GM12878 (cell line): ENCODE measurements at regions not wholly inside any gene's neighbourhood (a gene's known extent, or its start where the extent isn't known, plus 50 kb on each side); places are given as distances from the start of the nearest gene placed in this dataset.

Source experiments
- ASH2L ChIP-seq: fragments of 300-600, 200-600 bp; sonication (generic); IDR thresholded peaks from 2 replicates; pipeline ENCODE4 v1.6.1; 2017; ENCODE audit warnings: low read depth, mild to moderate bottlenecking, borderline replicate concordance
- CHD1 ChIP-seq: IDR thresholded peaks from 2 replicates; pipeline ENCODE4 v1.6.1; 2012; ENCODE audit warnings: low read depth, low read length, improper control_type of control experiment
- FOXM1 ChIP-seq: IDR thresholded peaks from 2 replicates; pipeline ENCODE4 v1.6.1; 2012; ENCODE audit warnings: low read depth, mild to moderate bottlenecking, inconsistent platforms, low read length, moderate library complexity
- LARP7 ChIP-seq: fragments of 450-650 bp; IDR thresholded peaks from 2 replicates; pipeline ENCODE4 v1.6.1; 2017; ENCODE audit warnings: mild to moderate bottlenecking
- NR2C2 ChIP-seq: IDR thresholded peaks from 2 replicates; pipeline ENCODE4 v1.6.1; 2011; ENCODE audit warnings: borderline replicate concordance, low read depth; ENCODE audit not compliant: control insufficient read depth, insufficient read length
- RB1 ChIP-seq: fragments of 450-650 bp; formaldehyde crosslinking; IDR thresholded peaks from 2 replicates; pipeline ENCODE4 v1.6.1; 2017; ENCODE audit warnings: mild to moderate bottlenecking, borderline replicate concordance
- YY1 ChIP-seq: IDR thresholded peaks from 2 replicates; pipeline ENCODE4 v1.6.1; 2011; ENCODE audit warnings: low read depth, mild to moderate bottlenecking, low read length
- TF ChIP-seq, protein P1 (sequence below): fragments of 450-650 bp; IDR thresholded peaks from 2 replicates; pipeline ENCODE4 v1.6.1; 2016; ENCODE audit warnings: mild to moderate bottlenecking, moderate library complexity, borderline replicate concordance
- TF ChIP-seq, protein P2 (sequence below): IDR thresholded peaks from 2 replicates; pipeline ENCODE4 v1.6.1; 2012; ENCODE audit warnings: low read length, inconsistent platforms

DNA sequence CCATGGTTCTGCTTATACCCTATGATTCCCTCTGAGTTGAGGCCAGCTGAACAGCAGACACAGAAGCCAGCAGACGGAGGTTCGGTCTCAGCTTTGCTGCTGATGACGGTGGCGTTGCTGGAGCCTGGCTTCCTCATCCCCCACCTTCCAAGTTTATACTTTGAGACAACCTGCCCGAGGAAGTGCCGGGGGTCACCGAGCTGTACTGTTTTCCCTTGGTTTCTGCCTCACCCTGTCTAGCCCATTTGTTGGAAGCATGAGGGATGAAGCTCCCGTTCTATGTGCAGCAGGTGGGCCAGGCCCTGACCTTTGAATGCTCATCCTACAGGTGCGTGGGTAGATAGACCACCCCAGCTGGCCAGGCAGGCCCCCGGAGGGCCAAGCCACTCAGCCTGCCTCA is 117.3 kb downstream of the MYCN start (continued):
- TF ChIP-seq, protein P1, sequence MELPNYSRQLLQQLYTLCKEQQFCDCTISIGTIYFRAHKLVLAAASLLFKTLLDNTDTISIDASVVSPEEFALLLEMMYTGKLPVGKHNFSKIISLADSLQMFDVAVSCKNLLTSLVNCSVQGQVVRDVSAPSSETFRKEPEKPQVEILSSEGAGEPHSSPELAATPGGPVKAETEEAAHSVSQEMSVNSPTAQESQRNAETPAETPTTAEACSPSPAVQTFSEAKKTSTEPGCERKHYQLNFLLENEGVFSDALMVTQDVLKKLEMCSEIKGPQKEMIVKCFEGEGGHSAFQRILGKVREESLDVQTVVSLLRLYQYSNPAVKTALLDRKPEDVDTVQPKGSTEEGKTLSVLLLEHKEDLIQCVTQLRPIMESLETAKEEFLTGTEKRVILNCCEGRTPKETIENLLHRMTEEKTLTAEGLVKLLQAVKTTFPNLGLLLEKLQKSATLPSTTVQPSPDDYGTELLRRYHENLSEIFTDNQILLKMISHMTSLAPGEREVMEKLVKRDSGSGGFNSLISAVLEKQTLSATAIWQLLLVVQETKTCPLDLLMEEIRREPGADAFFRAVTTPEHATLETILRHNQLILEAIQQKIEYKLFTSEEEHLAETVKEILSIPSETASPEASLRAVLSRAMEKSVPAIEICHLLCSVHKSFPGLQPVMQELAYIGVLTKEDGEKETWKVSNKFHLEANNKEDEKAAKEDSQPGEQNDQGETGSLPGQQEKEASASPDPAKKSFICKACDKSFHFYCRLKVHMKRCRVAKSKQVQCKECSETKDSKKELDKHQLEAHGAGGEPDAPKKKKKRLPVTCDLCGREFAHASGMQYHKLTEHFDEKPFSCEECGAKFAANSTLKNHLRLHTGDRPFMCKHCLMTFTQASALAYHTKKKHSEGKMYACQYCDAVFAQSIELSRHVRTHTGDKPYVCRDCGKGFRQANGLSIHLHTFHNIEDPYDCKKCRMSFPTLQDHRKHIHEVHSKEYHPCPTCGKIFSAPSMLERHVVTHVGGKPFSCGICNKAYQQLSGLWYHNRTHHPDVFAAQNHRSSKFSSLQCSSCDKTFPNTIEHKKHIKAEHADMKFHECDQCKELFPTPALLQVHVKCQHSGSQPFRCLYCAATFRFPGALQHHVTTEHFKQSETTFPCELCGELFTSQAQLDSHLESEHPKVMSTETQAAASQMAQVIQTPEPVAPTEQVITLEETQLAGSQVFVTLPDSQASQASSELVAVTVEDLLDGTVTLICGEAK, result no peak
- TF ChIP-seq, protein P2, sequence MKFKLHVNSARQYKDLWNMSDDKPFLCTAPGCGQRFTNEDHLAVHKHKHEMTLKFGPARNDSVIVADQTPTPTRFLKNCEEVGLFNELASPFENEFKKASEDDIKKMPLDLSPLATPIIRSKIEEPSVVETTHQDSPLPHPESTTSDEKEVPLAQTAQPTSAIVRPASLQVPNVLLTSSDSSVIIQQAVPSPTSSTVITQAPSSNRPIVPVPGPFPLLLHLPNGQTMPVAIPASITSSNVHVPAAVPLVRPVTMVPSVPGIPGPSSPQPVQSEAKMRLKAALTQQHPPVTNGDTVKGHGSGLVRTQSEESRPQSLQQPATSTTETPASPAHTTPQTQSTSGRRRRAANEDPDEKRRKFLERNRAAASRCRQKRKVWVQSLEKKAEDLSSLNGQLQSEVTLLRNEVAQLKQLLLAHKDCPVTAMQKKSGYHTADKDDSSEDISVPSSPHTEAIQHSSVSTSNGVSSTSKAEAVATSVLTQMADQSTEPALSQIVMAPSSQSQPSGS, result no peak
- TF ChIP-seq RB1 (no peak), NR2C2 (no peak), CHD1 (no peak), LARP7 (no peak), YY1 (no peak), FOXM1 (no peak), ASH2L (no peak)
